NOMO-1 (cell line): ENCODE measurements at regions not wholly inside any gene's neighbourhood (a gene's known extent, or its start where the extent isn't known, plus 50 kb on each side); places are given as distances from the start of the nearest gene placed in this dataset.

Experiments used
- DNase-seq, 2 experiments: peaks; one replicate each; lab custom pipeline; 2025; ENCODE audit not compliant: unreplicated experiment in 2 of 2; lab: John Stamatoyannopoulos, UW

GRCh38 chr15:77823736-77824135 lies 191.0 kb upstream of the LINGO1 start:
- no peak for DNase-seq

GRCh38 chr15:77822631-77823230 lies 190.0 kb upstream of the LINGO1 start:
- DNase-seq, result no peak

- no peak for DNase-seq
Observed at GRCh38 chr15:77821959-77822256, 189.2 kb upstream of the LINGO1 start.

GRCh38 chr15:77821188-77821958 lies 188.7 kb upstream of the LINGO1 start:
- peak; percentile 32 to 43 for DNase-seq

GRCh38 chr15:77819851-77820728 lies 187.4 kb upstream of the LINGO1 start:
- DNase-seq, result peak; percentile 36 to 41

- no peak for DNase-seq
Observed at GRCh38 chr15:77819048-77819850, 186.5 kb upstream of the LINGO1 start.

GRCh38 chr15:77818484-77819047 lies 185.9 kb upstream of the LINGO1 start:
- DNase-seq, result no peak

- DNase-seq, result no peak
Observed at GRCh38 chr15:77817434-77817833, 184.7 kb upstream of the LINGO1 start.

GRCh38 chr15:77816983-77817382 lies 184.3 kb upstream of the LINGO1 start:
- DNase-seq, result no peak

- DNase-seq, result no peak
Observed at GRCh38 chr15:77815015-77815414, 182.3 kb upstream of the LINGO1 start.

- no peak for DNase-seq
Observed at GRCh38 chr15:77812664-77813063, 180.0 kb upstream of the LINGO1 start.

GRCh38 chr15:77811270-77811669 lies 178.6 kb upstream of the LINGO1 start:
- no peak for DNase-seq

- no peak for DNase-seq
Observed at GRCh38 chr15:77810130-77810571, 177.4 kb upstream of the LINGO1 start.

- no peak for DNase-seq
Observed at GRCh38 chr15:77808581-77809177, 176.0 kb upstream of the LINGO1 start.

GRCh38 chr15:77808075-77808474 lies 175.4 kb upstream of the LINGO1 start:
- DNase-seq, result no peak

- no peak for DNase-seq
Observed at GRCh38 chr15:77807611-77808010, 174.9 kb upstream of the LINGO1 start.

GRCh38 chr15:77807115-77807514 lies 174.4 kb upstream of the LINGO1 start:
- no peak for DNase-seq

GRCh38 chr15:77804210-77804609 lies 171.5 kb upstream of the LINGO1 start:
- no peak for DNase-seq

GRCh38 chr15:77803487-77803886 lies 170.8 kb upstream of the LINGO1 start:
- no peak for DNase-seq

- no peak for DNase-seq
Observed at GRCh38 chr15:77800305-77800704, 167.6 kb upstream of the LINGO1 start.
